ENCODE measurements at regions not wholly inside any gene's neighbourhood (a gene's known extent, or its start where the extent isn't known, plus 50 kb on each side); places are given as distances from the start of the nearest gene placed in this dataset.
A peak's percentile ranks its signal among the peaks of the same experiment; 100 is the strongest.
"Not testable (repeated sequence)": the region's sequence is repeated elsewhere in the genome, so short reads cannot be mapped to it uniquely, and the experiment has no call there.

DNA sequence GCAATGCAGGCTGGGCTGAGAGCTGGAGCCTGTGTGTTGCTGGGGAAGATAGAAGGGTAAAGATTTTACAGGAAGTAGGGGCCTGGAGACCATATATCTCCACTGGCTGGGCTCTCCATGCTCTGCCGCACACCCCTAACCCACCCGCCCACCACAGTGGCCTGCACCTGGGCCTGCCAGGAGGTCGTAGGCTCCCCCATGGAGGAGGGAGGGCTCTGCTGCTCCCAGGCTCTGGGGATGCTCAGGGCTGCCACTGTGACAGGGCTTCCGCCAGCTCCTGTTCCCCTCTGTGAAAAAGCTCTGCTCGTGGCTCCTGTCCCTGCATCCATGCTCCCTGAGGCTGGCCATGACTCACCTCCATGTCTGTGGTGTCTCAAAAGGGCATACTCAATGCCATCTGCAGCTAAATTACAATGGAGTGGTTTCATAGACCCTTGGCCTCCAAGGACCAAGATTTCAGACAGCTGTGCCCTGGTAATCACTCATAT lies 106.0 kb downstream of the CXCL12 start:
- H3K4me1 ChIP-seq = peaks cover 0 to 7% (median 0%) of the 10 kb centered on the region in 3 donors
- no peaks in the 10 kb centered on the region for H3K9me3 ChIP-seq
- no peak overlapping the region for H3K27ac ChIP-seq
- ATAC-seq = no peak
- H3K4me3 ChIP-seq = no peak overlapping the region
- no CpG with 5 or more reads among the region's 5 CpGs for WGBS, 2 donors (ENCODE audit: low coverage in 1 of 2)
- no peaks in the 10 kb centered on the region for H3K36me3 ChIP-seq
- H3K27me3 ChIP-seq = no peaks in the 10 kb centered on the region
- TF ChIP-seq POLR2AphosphoS5 (IDR thresholded peaks at IDR 0.05) (peak; percentile 6), POLR2A (IDR thresholded peaks at IDR 0.05) (no peak), EP300 (IDR thresholded peaks at IDR 0.05) (no peak)
- TF ChIP-seq, protein P1, sequence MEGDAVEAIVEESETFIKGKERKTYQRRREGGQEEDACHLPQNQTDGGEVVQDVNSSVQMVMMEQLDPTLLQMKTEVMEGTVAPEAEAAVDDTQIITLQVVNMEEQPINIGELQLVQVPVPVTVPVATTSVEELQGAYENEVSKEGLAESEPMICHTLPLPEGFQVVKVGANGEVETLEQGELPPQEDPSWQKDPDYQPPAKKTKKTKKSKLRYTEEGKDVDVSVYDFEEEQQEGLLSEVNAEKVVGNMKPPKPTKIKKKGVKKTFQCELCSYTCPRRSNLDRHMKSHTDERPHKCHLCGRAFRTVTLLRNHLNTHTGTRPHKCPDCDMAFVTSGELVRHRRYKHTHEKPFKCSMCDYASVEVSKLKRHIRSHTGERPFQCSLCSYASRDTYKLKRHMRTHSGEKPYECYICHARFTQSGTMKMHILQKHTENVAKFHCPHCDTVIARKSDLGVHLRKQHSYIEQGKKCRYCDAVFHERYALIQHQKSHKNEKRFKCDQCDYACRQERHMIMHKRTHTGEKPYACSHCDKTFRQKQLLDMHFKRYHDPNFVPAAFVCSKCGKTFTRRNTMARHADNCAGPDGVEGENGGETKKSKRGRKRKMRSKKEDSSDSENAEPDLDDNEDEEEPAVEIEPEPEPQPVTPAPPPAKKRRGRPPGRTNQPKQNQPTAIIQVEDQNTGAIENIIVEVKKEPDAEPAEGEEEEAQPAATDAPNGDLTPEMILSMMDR (IDR thresholded peaks at IDR 0.05) = no peak

DNA sequence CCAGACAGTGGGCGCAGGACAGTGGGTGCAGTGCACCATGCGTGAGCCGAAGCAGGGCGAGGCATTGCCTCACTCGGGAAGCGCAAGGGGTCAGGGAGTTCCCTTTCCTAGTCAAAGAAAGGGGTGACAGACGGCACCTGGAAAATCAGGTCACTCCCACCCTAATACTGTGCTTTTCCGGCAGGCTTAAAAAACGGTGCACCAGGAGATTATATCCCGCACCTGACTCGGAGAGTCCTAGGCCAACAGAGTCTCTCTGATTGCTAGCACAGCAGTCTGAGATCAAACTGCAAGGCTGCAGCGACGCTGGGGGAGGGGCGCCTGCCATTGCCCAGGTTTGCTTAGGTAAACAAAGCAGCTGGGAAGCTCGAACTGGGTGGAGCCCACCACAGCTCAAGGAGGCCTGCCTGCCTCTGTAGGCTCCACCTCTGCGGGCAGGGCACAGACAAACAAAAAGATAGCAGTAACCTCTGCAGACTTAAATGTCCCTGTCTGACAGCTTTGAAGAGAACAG lies 116.4 kb downstream of the CXCL12 start:
- not testable (repeated sequence) for H3K27ac ChIP-seq, H3K27me3 ChIP-seq, H3K4me3 ChIP-seq, H3K36me3 ChIP-seq, ATAC-seq
- Histone ChIP-seq H3K4me1 (peaks cover 0 to 12% (median 0%) of the 10 kb centered on the region in 3 donors), H3K9me3 (peaks cover 0 to 21% (median 0%) of the 10 kb centered on the region in 3 donors)
- WGBS, 2 donors (ENCODE audit: low coverage in 1 of 2) = no CpG with 5 or more reads among the region's 16 CpGs

DNA sequence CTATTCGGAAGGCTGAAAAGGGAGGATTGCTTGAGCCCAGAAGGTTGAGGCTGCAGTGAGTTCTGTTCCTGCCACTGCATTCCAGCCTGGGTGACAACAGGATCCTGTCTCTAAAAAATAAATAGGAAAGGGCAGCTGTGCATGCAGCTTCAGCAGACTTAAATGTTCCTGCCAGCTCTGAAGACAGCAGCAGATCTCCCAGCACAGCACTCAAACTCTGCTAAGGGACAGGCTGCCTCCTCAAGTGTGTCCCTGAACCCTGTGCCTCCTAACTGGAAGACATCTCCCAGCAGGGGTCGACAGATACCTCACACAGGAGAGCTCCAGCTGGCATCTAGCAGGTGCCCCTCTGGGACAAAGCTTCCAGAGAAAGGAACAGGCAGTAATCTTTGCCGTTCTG lies 117.9 kb downstream of the CXCL12 start:
- Histone ChIP-seq H3K27me3 (no peaks in the 10 kb centered on the region), H3K4me3 (no peak overlapping the region), H3K27ac (no peak overlapping the region), H3K9me3 (peaks cover 0 to 21% (median 0%) of the 10 kb centered on the region in 3 donors), H3K36me3 (no peaks in the 10 kb centered on the region), H3K4me1 (peaks cover 0 to 19% (median 0%) of the 10 kb centered on the region in 3 donors)
- WGBS, 2 donors (ENCODE audit: low coverage in 1 of 2) = 70 to 87% methylated on average over 2 to 3 of the region's 3 CpGs
- TF ChIP-seq POLR2A (IDR thresholded peaks at IDR 0.05) (no peak), EP300 (IDR thresholded peaks at IDR 0.05) (no peak), POLR2AphosphoS5 (IDR thresholded peaks at IDR 0.05) (no peak)
- TF ChIP-seq, protein P1 (IDR thresholded peaks at IDR 0.05) = no peak
- ATAC-seq = no peak

DNA sequence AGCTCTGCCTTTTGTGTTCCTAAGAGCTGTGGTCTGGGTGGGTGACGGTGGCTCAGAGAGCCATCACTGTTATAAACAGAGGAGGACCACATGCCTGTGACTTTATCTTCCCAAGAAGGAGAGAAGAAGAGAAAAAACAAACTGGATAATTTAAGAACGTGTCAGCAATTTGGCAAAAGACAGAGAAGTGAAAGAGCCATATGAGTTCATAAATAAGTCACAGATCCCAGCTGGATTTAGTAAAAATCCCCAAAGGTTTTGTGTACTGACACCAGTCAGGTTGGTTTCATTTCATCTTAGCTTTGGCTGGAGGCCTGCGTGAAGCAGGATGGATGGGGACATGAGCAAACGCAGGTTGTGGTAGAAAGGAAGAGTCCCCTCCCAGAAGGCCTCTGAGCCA lies 120.7 kb downstream of the CXCL12 start:
- peaks cover 0 to 21% (median 0%) of the 10 kb centered on the region in 3 donors for H3K9me3 ChIP-seq
- TF ChIP-seq, protein P1 (IDR thresholded peaks at IDR 0.05) = no peak
- no peak for TF ChIP-seq POLR2A (IDR thresholded peaks at IDR 0.05)
- no peak for TF ChIP-seq EP300 (IDR thresholded peaks at IDR 0.05)
- TF ChIP-seq POLR2AphosphoS5 (IDR thresholded peaks at IDR 0.05) = peak; percentile 18
- no peaks in the 10 kb centered on the region for H3K27me3 ChIP-seq
- WGBS, 2 donors (ENCODE audit: low coverage in 1 of 2) = 0 to 19% methylated on average over 2 to 4 of the region's 4 CpGs
- H3K4me1 ChIP-seq = peaks cover 0 to 30% (median 0%) of the 10 kb centered on the region in 3 donors
- no peaks in the 10 kb centered on the region for H3K36me3 ChIP-seq
- H3K27ac ChIP-seq = peak overlapping the region in 3 of 4 donors; percentile 22 to 58 (median 52)
- no peak for ATAC-seq
- no peak overlapping the region for H3K4me3 ChIP-seq

DNA sequence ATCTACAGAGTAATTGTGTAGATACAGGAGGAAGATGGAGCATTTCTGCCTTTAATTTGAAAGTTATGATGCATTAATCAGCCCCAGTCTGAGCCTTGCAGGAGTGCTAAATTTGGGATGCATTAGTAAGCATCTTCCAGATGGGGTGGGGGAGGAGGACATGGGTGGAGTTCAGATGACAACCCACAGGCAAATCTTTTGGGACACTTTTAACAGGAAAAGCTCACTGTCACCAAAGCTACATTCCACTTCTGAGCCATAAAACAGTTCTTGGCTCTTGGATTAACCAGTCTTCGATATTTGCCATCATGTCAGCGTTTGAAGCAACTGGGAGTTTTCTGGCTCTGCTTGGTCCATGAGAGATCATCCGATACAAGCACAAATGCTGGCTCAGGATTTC lies 121.1 kb downstream of the CXCL12 start:
- Histone ChIP-seq H3K27ac (peak overlapping the region in 3 of 4 donors; percentile 22 to 58 (median 52)), H3K27me3 (no peaks in the 10 kb centered on the region), H3K4me1 (peaks cover 0 to 30% (median 0%) of the 10 kb centered on the region in 3 donors), H3K4me3 (no peak overlapping the region), H3K36me3 (no peaks in the 10 kb centered on the region), H3K9me3 (peaks cover 0 to 19% (median 0%) of the 10 kb centered on the region in 3 donors)
- TF ChIP-seq, protein P1 (IDR thresholded peaks at IDR 0.05) = no peak
- TF ChIP-seq POLR2A (IDR thresholded peaks at IDR 0.05) (no peak), EP300 (IDR thresholded peaks at IDR 0.05) (no peak), POLR2AphosphoS5 (IDR thresholded peaks at IDR 0.05) (no peak)
- WGBS, 2 donors (ENCODE audit: low coverage in 1 of 2) = 55 to 72% methylated on average over 3 of the region's 3 CpGs
- ATAC-seq = no peak

Measured in gastroesophageal sphincter (tissue), 4 donors.